B cell (primary cell): ENCODE measurements at regions not wholly inside any gene's neighbourhood (a gene's known extent, or its start where the extent isn't known, plus 50 kb on each side); places are given as distances from the start of the nearest gene placed in this dataset.

Experiments used
- ATAC-seq: fragments of 200-7000 bp; cut with Tn5 transposase; one replicate; pipeline ENCODE4 v1.10.0; 2021; ENCODE audit warnings: low read depth, mild to moderate bottlenecking, moderate number of reproducible peaks, moderate library complexity
- CTCF ChIA-PET: fragments of 350-600 bp; sonication (Branson Sonifier 250); formaldehyde crosslinking; loops from one replicate; lab custom pipeline; 2021; ENCODE audit warnings: antibody characterized with exemption, inconsistent platforms; lab: Charles Lee
- POLR2A ChIA-PET: fragments of 350-600 bp; sonication (Branson Sonifier 250); formaldehyde crosslinking; loops from one replicate; lab custom pipeline; 2021; ENCODE audit warnings: antibody characterized with exemption; lab: Charles Lee
- DNase-seq: peaks from one replicate; pipeline ENCODE4 v3.0.0; 2013
- H2AFZ ChIP-seq: 2 replicates; pipeline ENCODE4 v1.6.1; 2012; ENCODE audit warnings: mild to moderate bottlenecking, low read depth, low read length; ENCODE audit not compliant: insufficient read depth, poor library complexity, severe bottlenecking
- H3K27ac ChIP-seq, 2 donors: 1 replicate in 1 of 2; 2 replicates in 1 of 2; pipeline ENCODE4 v1.5.1; 2012 to 2013; ENCODE audit warnings: low read length in 2 of 2, mild to moderate bottlenecking in 2 of 2, moderate library complexity in 1 of 2
- H3K27me3 ChIP-seq, 4 experiments: fragments of 200-600 bp in 1 of 4; sonication (generic) in 1 of 4; replicated peaks in 1 of 4; 1 replicate in 2 of 4; 2 replicates in 2 of 4; pipeline versions ENCODE4 v1.6.1 to v1.7.0; 2013 to 2016; ENCODE audit warnings: low read length in 3 of 4, mild to moderate bottlenecking in 2 of 4, mixed read lengths in 1 of 4, moderate library complexity in 1 of 4; ENCODE audit not compliant: insufficient read depth in 4 of 4, control insufficient read depth in 3 of 4; ENCODE audit errors: control extremely low read depth in 1 of 4
- H3K36me3 ChIP-seq, 2 experiments: replicated peaks in 1 of 2; 1 replicate in 1 of 2; 2 replicates in 1 of 2; pipeline versions ENCODE4 v1.6.1 to v1.7.1; 2013; ENCODE audit warnings: low read length in 1 of 2; ENCODE audit not compliant: insufficient read depth in 2 of 2, control insufficient read depth in 1 of 2; ENCODE audit errors: control extremely low read depth in 1 of 2, extremely low read depth in 1 of 2
- H3K4me1 ChIP-seq, 2 donors: fragments of 200-600 bp in 1 of 2; sonication (generic) in 1 of 2; 1 replicate in 1 of 2; 2 replicates in 1 of 2; pipeline versions ENCODE4 v1.5.1 to v1.6.1; 2013 to 2017; ENCODE audit warnings: low read length in 2 of 2; ENCODE audit not compliant: control insufficient read depth in 2 of 2, insufficient read depth in 2 of 2
- H3K4me2 ChIP-seq: replicated peaks from 2 replicates; pipeline ENCODE3; 2012; ENCODE audit warnings: mild to moderate bottlenecking, low read depth, low read length; ENCODE audit not compliant: poor library complexity, severe bottlenecking
- H3K4me3 ChIP-seq, 5 experiments: fragments of 200-600 bp in 1 of 5; sonication (generic) in 1 of 5; 1 replicate in 3 of 5; 2 replicates in 2 of 5; pipeline versions ENCODE4 v1.5.1 to v1.7.0; 2011 to 2016; ENCODE audit warnings: low read length in 4 of 5, mild to moderate bottlenecking in 4 of 5, low read depth in 2 of 5, control low read depth in 1 of 5, moderate library complexity in 1 of 5; ENCODE audit not compliant: insufficient read depth in 1 of 5; ENCODE audit errors: control extremely low read depth in 1 of 5, extremely low read depth in 1 of 5
- H3K79me2 ChIP-seq: fragments of 200-600 bp; sonication (generic); one replicate; pipeline ENCODE4 v1.6.0; 2016; ENCODE audit warnings: low read length; ENCODE audit not compliant: control insufficient read depth, insufficient read depth
- H3K9ac ChIP-seq: fragments of 200-600 bp; sonication (generic); 2 replicates; pipeline ENCODE4 v1.6.1; 2017; ENCODE audit warnings: mild to moderate bottlenecking, low read length, moderate library complexity
- H3K9me3 ChIP-seq, 3 donors: one replicate each; pipeline versions ENCODE4 v1.6.1 to v1.7.1; 2013; ENCODE audit warnings: low read length in 2 of 3; ENCODE audit not compliant: control insufficient read depth in 2 of 3, insufficient read depth in 1 of 3; ENCODE audit errors: control extremely low read depth in 1 of 3
- H4K20me1 ChIP-seq: 2 replicates; pipeline ENCODE4 v1.6.0; 2012; ENCODE audit warnings: mild to moderate bottlenecking, low read length; ENCODE audit not compliant: insufficient read depth, control insufficient read depth, poor library complexity, severe bottlenecking
- H3K27ac Mint-ChIP-seq: one replicate; pipeline ENCODE4 v1.8.0; 2021; ENCODE audit warnings: mixed read lengths
- H3K27me3 Mint-ChIP-seq: one replicate; pipeline ENCODE4 v1.8.0; 2021; ENCODE audit warnings: mixed read lengths
- H3K4me1 Mint-ChIP-seq: one replicate; pipeline ENCODE4 v1.8.0; 2021; ENCODE audit warnings: mixed read lengths
- H3K4me3 Mint-ChIP-seq: one replicate; pipeline ENCODE4 v1.8.0; 2021; ENCODE audit warnings: mixed read lengths
- H3K9me3 Mint-ChIP-seq: one replicate; pipeline ENCODE4 v1.8.0; 2022; ENCODE audit warnings: mixed read lengths; ENCODE audit not compliant: insufficient read depth
- EZH2 ChIP-seq: IDR thresholded peaks from 2 replicates; pipeline ENCODE4 v1.6.1; 2012; ENCODE audit warnings: borderline replicate concordance, low read depth, mild to moderate bottlenecking, moderate library complexity, low read length; ENCODE audit not compliant: insufficient read depth, poor library complexity, severe bottlenecking
- WGBS: methylation state at CpG from one replicate; pipeline ENCODE4 v1.1.5; 2013; ENCODE audit warnings: missing lambda C conversion rate; ENCODE audit not compliant: insufficient coverage; 5-methylcytosine and 5-hydroxymethylcytosine counted together
- intact Hi-C: fragments of 100-400 bp; cut with micrococcal nuclease; formaldehyde crosslinking; loops from one replicate; pipeline ENCODE4 v1.10.0; 2022
- TF ChIP-seq, protein P1 (sequence below): fragments of 200-600 bp; IDR thresholded peaks from one replicate; pipeline ENCODE4 v1.8.0; 2022; ENCODE audit warnings: antibody characterized with exemption, mild to moderate bottlenecking

DNA sequence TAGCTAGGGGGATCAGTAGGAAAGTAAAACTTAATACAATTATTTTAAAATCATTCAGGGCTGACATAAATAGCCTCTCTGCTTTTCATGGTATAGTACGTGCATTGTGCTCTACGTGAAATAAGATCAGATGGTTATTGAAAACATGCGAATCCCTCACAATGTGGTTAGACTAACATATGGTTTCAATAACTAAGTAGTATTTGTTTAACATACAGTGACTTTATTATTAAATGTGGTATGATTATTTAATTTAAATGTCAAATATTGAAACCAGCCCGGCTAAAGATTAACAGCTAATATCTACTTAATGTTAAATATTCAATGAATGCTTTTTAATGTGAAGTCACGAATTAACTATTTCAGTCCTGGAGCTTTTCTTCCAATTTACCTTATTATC lies 473.9 kb upstream of the THBS1 start:
- TF ChIP-seq, protein P1, sequence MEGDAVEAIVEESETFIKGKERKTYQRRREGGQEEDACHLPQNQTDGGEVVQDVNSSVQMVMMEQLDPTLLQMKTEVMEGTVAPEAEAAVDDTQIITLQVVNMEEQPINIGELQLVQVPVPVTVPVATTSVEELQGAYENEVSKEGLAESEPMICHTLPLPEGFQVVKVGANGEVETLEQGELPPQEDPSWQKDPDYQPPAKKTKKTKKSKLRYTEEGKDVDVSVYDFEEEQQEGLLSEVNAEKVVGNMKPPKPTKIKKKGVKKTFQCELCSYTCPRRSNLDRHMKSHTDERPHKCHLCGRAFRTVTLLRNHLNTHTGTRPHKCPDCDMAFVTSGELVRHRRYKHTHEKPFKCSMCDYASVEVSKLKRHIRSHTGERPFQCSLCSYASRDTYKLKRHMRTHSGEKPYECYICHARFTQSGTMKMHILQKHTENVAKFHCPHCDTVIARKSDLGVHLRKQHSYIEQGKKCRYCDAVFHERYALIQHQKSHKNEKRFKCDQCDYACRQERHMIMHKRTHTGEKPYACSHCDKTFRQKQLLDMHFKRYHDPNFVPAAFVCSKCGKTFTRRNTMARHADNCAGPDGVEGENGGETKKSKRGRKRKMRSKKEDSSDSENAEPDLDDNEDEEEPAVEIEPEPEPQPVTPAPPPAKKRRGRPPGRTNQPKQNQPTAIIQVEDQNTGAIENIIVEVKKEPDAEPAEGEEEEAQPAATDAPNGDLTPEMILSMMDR = no peak
- Mint-ChIP-seq H3K4me1 (no peaks in the 10 kb centered on the region), H3K27ac (no peak overlapping the region), H3K27me3 (peaks cover 9% of the 10 kb centered on the region), H3K9me3 (no peaks in the 10 kb centered on the region), H3K4me3 (no peak overlapping the region)
- Histone ChIP-seq H3K79me2 (no peaks in the 10 kb centered on the region), H3K4me1 (no peaks in the 10 kb centered on the region), H3K4me3 (no peak overlapping the region), H3K9me3 (no peaks in the 10 kb centered on the region), H3K4me2 (no peak overlapping the region), H3K27me3 (peaks cover 0 to 3% (median 0%) of the 10 kb centered on the region in 4 experiments), H2AFZ (no peak overlapping the region), H3K27ac (no peak overlapping the region), H3K9ac (no peak overlapping the region), H4K20me1 (no peaks in the 10 kb centered on the region), H3K36me3 (no peaks in the 10 kb centered on the region)
- ChIA-PET CTCF (no interaction called here), POLR2A (no interaction called here)
- ATAC-seq (no peak), DNase-seq (no peak)
- no CpG with 5 or more reads among the region's 5 CpGs for WGBS
- intact Hi-C loops = no loop called here

DNA sequence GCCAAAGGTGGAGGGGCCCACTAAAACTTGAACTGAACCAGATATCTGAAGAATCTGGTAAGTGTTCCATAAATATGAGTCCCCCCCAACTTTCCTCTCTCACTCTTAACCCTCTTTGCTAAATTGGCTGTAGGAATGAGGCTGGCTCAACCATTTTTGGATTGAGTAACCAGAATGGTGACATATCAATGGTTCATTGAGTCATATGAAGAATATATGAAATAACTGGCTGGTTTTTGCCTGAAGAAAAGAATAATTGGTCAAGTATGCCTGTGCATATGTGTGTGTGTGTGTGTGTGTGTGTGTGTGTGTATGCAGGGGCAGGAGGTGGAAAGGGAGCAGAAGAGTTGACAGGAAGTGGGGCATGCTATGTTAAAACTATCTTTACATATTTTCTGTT lies 472.9 kb upstream of the THBS1 start:
- DNase-seq = no peak
- Histone ChIP-seq H3K36me3 (no peaks in the 10 kb centered on the region), H3K27me3 (peaks cover 0 to 3% (median 0%) of the 10 kb centered on the region in 4 experiments), H4K20me1 (no peaks in the 10 kb centered on the region), H3K4me1 (no peaks in the 10 kb centered on the region), H2AFZ (no peak overlapping the region), H3K9ac (no peak overlapping the region), H3K79me2 (no peaks in the 10 kb centered on the region), H3K27ac (no peak overlapping the region), H3K4me3 (no peak overlapping the region), H3K4me2 (no peak overlapping the region), H3K9me3 (no peaks in the 10 kb centered on the region)
- peaks cover 10% of the 10 kb centered on the region for H3K27me3 Mint-ChIP-seq
- ATAC-seq = no peak
- no peaks in the 10 kb centered on the region for H3K9me3 Mint-ChIP-seq
- ChIA-PET POLR2A (no interaction called here), CTCF (no interaction called here)
- intact Hi-C loops = no loop called here
- TF ChIP-seq, protein P1 = no peak
- no peak for TF ChIP-seq EZH2
- no peaks in the 10 kb centered on the region for H3K4me1 Mint-ChIP-seq
- H3K4me3 Mint-ChIP-seq = no peak overlapping the region
- no peak overlapping the region for H3K27ac Mint-ChIP-seq
